ENCODE measurements at regions not wholly inside any gene's neighbourhood (a gene's known extent, or its start where the extent isn't known, plus 50 kb on each side); places are given as distances from the start of the nearest gene placed in this dataset.

- DNase-seq (ENCODE audit: low read depth), result no peak
Measured at GRCh38 chr6:40194447-40195170, 260.3 kb upstream of the MOCS1 start.

- DNase-seq (ENCODE audit: low read depth), result no peak
Measured at GRCh38 chr6:40192516-40192915, 258.3 kb upstream of the MOCS1 start.

- DNase-seq (ENCODE audit: low read depth), result no peak
Measured at GRCh38 chr6:40188931-40189330, 254.7 kb upstream of the MOCS1 start.

- no peak for DNase-seq (ENCODE audit: low read depth)
Measured at GRCh38 chr6:40187535-40188144, 253.4 kb upstream of the MOCS1 start.

GRCh38 chr6:40185486-40185885 is 251.2 kb upstream of the MOCS1 start:
- DNase-seq (ENCODE audit: low read depth), result no peak

- no peak for DNase-seq (ENCODE audit: low read depth)
Measured at GRCh38 chr6:40183902-40184301, 249.6 kb upstream of the MOCS1 start.

- no peak for DNase-seq (ENCODE audit: low read depth)
Measured at GRCh38 chr6:40181367-40181766, 247.1 kb upstream of the MOCS1 start.

GRCh38 chr6:40180271-40180670 is 246.0 kb upstream of the MOCS1 start:
- DNase-seq (ENCODE audit: low read depth), result no peak

GRCh38 chr6:40179496-40179895 is 245.2 kb upstream of the MOCS1 start:
- no peak for DNase-seq (ENCODE audit: low read depth)

- DNase-seq (ENCODE audit: low read depth), result no peak
Measured at GRCh38 chr6:40177598-40177997, 243.3 kb upstream of the MOCS1 start.

- no peak for DNase-seq (ENCODE audit: low read depth)
Measured at GRCh38 chr6:40176152-40176551, 241.9 kb upstream of the MOCS1 start.

- no peak for DNase-seq (ENCODE audit: low read depth)
Measured at GRCh38 chr6:40172272-40172671, 238.0 kb upstream of the MOCS1 start.

- DNase-seq (ENCODE audit: low read depth), result no peak
Measured at GRCh38 chr6:40171343-40171742, 237.1 kb upstream of the MOCS1 start.

GRCh38 chr6:40170856-40171255 is 236.6 kb upstream of the MOCS1 start:
- DNase-seq (ENCODE audit: low read depth), result no peak

GRCh38 chr6:40169878-40170277 is 235.6 kb upstream of the MOCS1 start:
- no peak for DNase-seq (ENCODE audit: low read depth)

- DNase-seq (ENCODE audit: low read depth), result no peak
Measured at GRCh38 chr6:40166963-40167362, 232.7 kb upstream of the MOCS1 start.

- no peak for DNase-seq (ENCODE audit: low read depth)
Measured at GRCh38 chr6:40165036-40165709, 230.9 kb upstream of the MOCS1 start.

- DNase-seq (ENCODE audit: low read depth), result no peak
Measured at GRCh38 chr6:40164345-40164755, 230.1 kb upstream of the MOCS1 start.

- no peak for DNase-seq (ENCODE audit: low read depth)
Measured at GRCh38 chr6:40163924-40164323, 229.7 kb upstream of the MOCS1 start.

- no peak for DNase-seq (ENCODE audit: low read depth)
Measured at GRCh38 chr6:40162074-40162473, 227.8 kb upstream of the MOCS1 start.

- DNase-seq (ENCODE audit: low read depth), result no peak
Measured at GRCh38 chr6:40160826-40161225, 226.6 kb upstream of the MOCS1 start.

- no peak for DNase-seq (ENCODE audit: low read depth)
Measured at GRCh38 chr6:40159865-40160264, 225.6 kb upstream of the MOCS1 start.

- DNase-seq (ENCODE audit: low read depth), result no peak
Measured at GRCh38 chr6:40152701-40153436, 218.6 kb upstream of the MOCS1 start.

Measured in fibroblast of gingiva (primary cell).